ENCODE measurements at regions not wholly inside any gene's neighbourhood (a gene's known extent, or its start where the extent isn't known, plus 50 kb on each side); places are given as distances from the start of the nearest gene placed in this dataset.

DNA sequence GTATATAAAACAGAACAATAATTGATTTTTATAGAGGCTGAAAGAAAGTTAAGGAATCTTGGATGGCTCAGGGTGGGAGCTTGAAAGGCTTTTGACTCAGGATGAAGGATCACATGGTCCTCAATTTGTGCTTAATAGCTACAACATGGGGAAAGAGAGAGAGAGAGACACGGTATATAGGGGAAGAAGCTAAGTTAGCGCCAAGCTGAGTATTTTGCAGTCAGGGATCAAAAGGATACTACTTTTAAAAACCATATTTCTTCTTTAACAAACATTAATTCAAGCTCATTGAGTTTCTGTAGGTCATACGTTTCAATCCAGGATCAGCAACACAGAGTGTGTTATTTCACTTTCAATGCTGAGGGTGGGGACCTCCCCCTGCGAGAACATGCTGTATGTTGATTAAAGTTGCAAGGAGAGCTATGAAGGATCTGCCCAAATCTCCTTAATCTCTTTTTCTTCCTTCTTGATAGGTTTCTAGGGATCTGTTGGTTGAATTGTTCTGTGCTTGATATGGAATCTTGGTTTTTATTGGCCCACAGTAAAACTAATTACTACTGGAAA is 133.1 kb upstream of the NUDT4 start:
- DNase-seq (ENCODE audit: low read depth) = no peak

GRCh38 chr12:93245543-93245942 is 132.2 kb upstream of the NUDT4 start:
- DNase-seq (ENCODE audit: low read depth) = no peak

DNA sequence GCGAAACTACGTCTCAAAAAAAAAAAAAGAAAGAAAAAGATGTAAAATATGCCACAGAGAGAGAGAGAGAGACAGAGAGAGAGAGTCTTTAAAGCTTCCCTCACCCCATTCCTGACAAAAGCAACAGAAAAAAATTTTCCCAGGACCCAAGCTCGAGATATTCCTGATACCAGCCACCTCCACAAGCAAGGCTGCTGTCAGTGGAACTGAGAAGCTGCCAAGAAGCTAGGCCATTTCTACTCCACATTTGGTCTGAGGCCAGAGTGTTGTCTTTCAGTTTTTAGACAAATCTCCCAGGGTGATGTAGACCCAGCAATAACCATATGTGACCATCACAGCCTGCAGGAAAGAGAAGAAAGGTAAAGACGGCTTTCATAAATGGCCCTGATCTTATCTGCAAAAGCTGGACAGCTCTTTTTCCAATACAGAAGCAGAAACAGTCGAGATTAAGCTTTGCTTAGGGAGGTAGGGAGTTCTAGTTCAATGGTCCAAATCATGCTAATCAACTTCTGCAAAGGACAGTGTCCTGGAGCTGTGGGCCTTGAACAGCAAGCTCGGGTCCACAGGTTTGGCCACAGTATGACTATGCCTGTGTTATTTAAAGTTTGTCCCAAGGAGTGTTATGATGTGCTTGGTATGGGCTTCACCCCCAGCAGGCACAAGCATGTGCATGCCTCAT is 130.3 kb upstream of the NUDT4 start:
- no peak for DNase-seq (ENCODE audit: low read depth)

DNA sequence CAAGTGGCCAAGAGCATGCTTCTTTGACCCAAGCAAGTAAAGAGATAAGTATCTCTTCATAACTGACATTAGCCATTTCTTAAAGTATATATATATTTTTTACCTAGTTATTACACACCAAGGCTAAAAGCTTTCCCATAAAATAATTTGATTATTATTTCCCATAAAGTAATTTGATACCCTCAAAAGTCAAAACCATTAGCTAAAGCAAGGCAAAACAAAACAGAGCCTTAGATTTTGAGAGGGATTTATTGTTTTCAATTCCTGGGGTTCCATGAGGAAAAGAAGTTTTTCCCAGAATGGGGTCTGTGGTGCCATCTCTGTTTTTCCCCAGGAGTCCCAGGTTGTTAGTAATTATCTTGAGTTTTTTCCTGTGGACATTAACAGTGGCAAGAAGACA is 125.5 kb upstream of the NUDT4 start:
- no peak for DNase-seq (ENCODE audit: low read depth)

DNA sequence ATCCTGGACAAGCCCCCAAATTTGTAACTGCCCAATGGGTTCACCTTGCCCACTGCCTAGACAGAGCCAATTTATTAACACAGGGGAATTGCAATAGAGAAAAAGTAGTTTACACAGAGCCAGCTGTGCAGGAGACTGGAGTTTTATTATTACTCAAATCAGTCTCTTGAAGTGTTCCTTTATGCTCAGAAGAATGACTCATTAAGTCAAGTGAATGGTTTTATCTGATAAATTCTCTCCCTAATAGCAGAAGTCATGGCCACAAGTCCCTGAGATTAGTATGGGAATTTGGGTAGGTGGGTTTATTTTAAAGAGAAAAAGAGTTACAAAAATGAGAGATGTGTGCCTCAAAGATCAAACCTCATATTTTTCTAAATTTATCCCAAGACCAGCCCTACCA is 122.8 kb upstream of the NUDT4 start:
- DNase-seq (ENCODE audit: low read depth) = no peak

DNA sequence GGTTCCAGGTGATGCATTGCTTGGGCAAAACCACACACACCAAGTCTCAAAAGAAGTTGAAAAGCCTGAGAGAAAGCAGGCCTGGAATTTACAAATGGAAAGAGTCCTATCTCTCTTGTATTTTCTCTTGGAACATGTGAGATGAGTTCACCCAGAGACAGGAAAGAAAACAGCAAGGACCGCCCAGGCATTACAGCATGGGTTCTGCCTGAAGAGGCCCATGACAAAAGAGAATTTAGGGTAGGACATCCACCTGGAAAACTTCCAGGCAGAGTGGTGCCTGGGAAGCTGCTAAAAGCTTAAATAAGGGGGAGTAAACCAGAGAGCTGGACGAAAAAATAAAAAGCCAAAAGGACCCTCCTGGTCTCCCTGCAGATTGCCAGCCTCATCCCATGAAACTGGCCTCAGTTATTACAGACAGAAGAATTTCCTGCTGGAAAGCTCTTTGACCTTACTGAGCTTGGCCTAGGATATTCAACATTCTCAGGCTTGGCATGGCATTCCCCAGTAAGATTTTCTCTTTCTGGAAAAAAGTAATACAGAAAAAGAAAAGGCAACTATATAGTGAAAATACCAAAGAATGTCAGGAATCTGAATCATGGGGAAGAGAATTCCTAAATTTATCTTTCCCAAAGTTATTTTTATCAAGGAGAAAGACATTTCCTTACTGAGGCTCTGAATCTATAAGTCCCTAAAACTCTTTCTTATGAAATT is 121.3 kb upstream of the NUDT4 start:
- no peak for DNase-seq (ENCODE audit: low read depth)

DNA sequence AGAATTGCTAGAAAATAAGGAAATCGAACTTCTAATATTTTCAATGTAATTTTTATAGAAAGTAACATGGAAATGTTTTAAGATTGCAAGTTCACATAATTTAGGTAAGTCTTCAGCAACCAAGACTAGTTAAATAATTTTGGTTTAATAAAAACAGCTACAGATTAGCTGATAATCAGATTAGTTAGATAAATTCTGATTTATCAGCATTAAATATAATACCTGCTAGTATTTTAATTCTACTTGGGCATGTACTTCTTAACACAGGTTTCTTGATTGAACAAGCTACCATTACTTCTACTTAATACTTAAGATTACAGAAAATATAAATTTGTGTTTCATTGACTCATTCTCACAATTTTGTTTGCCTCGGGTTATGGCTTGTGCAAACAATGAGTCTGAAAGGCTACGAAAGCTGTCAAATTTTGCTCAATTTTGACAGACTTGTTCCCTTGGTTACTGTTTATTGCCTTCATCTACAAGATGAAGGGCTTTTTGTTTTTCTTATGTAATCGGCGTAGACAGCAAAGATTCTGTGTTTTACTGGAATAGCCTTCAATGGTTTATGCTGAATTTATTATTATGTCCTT is 116.1 kb upstream of the NUDT4 start:
- no peak for DNase-seq (ENCODE audit: low read depth)

- DNase-seq (ENCODE audit: low read depth) = no peak
These were observed 104.7 kb upstream of the NUDT4 start for GRCh38 chr12:93272997-93273396.

GRCh38 chr12:93273834-93274564 is 103.7 kb upstream of the NUDT4 start:
- no peak for DNase-seq (ENCODE audit: low read depth)

- DNase-seq (ENCODE audit: low read depth) = no peak
These were observed 102.8 kb upstream of the NUDT4 start for GRCh38 chr12:93274937-93275336.

DNA sequence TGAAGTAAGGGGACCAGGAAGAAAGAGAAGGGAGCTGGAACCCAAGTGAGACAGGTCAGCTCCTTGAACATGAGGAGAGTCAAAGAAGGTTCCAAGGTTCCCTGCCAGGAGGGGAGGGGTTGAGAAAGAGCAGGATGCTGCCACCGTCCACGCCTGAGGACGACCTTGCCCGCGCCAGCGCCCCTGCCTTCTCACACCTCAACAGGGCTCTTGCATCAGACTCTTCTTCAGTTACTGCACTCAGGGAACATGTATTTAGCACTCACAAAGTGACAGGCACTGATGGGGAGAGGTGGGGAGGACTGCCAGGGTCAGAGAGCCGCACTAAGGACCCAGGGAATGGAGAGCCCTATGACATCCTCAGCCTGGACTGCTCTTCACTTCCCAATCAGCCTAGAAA is 102.1 kb upstream of the NUDT4 start:
- DNase-seq (ENCODE audit: low read depth) = no peak

DNA sequence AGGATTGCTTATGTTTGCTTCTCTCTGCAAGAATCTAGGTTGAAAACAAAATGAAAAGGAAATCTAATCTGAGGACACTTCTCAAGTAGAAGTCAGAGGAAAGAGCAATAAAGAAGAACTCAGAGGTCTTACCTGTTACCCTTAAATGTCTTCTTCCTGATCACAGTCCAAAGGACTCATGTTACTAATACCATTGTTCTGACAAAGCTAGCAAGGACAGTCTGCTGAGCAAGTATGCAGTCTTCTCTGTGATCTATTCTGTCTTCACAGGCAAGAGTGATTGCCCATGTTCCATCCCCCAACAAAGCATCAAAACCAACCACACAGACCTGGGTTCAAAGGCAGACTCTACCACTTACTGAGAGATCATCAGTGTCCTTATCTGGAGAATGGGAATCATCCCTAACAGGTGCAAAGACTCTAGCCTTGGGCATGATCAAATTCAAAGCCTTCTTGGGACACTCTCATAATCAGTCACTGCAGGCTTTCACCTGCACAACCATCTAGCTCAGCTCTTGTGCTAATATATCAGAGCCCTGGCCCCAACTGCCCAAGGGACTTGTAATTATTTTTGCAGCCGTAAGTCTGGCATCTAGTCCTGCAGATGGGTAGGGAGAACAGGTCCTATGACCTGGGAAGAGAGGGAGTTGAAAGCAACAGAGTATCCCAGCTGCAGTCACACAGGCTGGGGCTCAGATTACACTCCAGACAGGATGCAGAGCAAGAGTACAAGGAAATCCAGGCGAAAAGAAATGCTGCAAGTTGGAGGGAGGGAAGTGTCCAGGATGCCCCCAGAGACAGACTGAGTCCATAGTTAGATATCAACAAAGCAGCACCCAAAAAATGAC is 97.9 kb upstream of the NUDT4 start:
- DNase-seq (ENCODE audit: low read depth) = no peak

GRCh38 chr12:93287149-93287548 is 90.6 kb upstream of the NUDT4 start:
- DNase-seq (ENCODE audit: low read depth) = no peak

- no peak for DNase-seq (ENCODE audit: low read depth)
These were observed 89.1 kb upstream of the NUDT4 start for GRCh38 chr12:93288626-93289025.

DNA sequence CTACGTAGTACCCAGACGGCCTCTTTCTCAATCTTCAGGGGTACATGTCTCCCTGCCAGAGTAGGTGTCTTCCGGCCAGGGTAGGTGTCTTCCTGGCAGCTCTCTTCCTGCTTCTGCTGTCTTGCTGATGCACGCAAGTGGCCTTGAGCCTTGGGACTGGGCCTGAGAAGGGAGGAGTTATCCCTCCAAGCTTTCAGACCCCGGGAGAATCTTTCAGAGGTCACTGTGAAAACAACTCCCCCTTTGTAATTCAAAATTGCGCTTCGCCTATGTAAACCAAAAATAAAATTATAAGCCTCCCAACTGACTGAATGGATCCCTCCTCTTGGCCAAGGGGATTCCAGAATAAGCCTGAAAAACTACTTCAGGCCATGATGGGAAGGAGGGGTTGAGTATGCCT is 87.3 kb upstream of the NUDT4 start:
- DNase-seq (ENCODE audit: low read depth) = no peak

GRCh38 chr12:93292213-93292612 is 85.5 kb upstream of the NUDT4 start:
- DNase-seq (ENCODE audit: low read depth) = no peak

GRCh38 chr12:93292731-93293566 is 84.8 kb upstream of the NUDT4 start:
- no peak for DNase-seq (ENCODE audit: low read depth)

DNA sequence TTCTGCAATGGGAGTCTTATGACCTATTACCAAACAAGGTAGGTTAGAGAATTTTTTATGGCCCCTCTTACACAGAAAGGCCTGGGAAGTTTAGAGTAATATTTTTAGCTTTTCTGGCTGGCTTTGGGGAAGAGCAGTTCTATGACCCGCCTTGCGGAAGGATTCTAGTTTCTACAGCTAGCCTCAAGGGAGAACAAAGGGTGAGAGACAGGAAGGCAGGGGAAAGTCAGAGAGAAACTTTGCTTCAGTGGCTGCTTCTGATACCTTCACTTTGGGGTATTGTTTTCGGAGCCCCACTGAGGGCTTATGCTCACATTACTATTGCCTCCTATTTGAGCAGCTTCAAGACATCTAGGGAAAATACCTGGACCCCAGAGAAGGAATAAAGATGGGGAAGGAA is 80.7 kb upstream of the NUDT4 start:
- DNase-seq (ENCODE audit: low read depth) = no peak

GRCh38 chr12:93297536-93297935 is 80.2 kb upstream of the NUDT4 start:
- DNase-seq (ENCODE audit: low read depth) = no peak

- DNase-seq (ENCODE audit: low read depth) = no peak
These were observed 78.4 kb upstream of the NUDT4 start for GRCh38 chr12:93299262-93299846.

Measured in fibroblast of the conjunctiva (primary cell).